ENCODE measurements at regions not wholly inside any gene's neighbourhood (a gene's known extent, or its start where the extent isn't known, plus 50 kb on each side); places are given as distances from the start of the nearest gene placed in this dataset.

DNA sequence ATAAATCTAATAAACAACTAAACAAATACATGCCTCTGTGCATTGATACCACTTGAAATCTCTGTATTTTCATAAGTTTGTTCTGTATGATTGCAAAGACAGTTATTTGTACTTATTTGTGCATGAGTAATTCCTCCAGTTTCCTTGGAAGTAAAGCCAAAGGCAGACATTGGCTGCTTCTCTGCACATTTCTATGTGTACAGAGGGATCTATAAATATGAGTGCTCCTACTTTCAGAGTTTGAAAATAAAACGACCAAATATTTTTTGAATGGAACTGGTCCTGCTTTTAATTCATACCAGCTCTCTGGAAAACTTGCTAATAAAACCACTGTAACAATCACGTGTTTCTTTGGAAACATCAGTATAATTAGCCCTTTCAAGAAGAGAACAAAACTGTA is 306.5 kb downstream of the MAN2A1 start:
- no peak overlapping the region for H3K27ac ChIP-seq (ENCODE audit: low read length)
- ATAC-seq (ENCODE audit: insufficient read depth, low read depth): no peak
- no peaks in the 10 kb centered on the region for H3K36me3 ChIP-seq (ENCODE audit: insufficient read depth, low read length)

DNA sequence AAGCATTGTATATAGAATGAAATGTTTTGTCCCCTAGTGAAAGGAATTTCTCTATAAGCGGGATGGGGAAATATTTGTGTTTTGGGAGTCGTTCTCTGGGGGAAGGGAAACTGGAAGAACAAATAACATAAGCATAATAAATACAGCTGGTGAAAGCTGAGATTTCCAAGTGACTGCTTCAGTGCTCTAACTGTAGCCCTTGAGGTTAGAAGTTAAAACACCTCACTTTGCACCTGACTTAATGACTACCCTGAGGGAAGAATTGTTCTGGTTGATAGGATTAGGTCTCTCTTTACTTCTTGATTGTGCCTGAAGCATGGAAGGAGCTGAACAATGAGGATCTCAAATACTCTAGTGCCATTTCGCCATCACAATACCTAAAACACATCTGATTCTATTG is 307.4 kb downstream of the MAN2A1 start:
- Histone ChIP-seq H2AFZ (ENCODE audit: low read depth, low read length) (no peak overlapping the region), H3K27me3 (ENCODE audit: insufficient read depth, low read length, poor library complexity) (no peaks in the 10 kb centered on the region), H4K20me1 (ENCODE audit: insufficient read depth, low read length) (no peaks in the 10 kb centered on the region), H3K36me3 (ENCODE audit: insufficient read depth, low read length) (no peaks in the 10 kb centered on the region), H3K4me2 (ENCODE audit: insufficient read depth, low read length) (no peak overlapping the region), H3K9me3 (ENCODE audit: insufficient read depth, low read length, severe bottlenecking) (no peaks in the 10 kb centered on the region), H3K9ac (ENCODE audit: low read depth, low read length) (no peak overlapping the region), H3K4me3 (ENCODE audit: low read depth in 1 of 2, low read length in 2 of 2) (no peak overlapping the region), H3K4me1 (ENCODE audit: insufficient read depth, low read length) (no peaks in the 10 kb centered on the region), H3K27ac (ENCODE audit: low read length) (no peak overlapping the region), H3K79me2 (ENCODE audit: insufficient read depth, low read length) (no peaks in the 10 kb centered on the region)
- TF ChIP-seq, protein P1, sequence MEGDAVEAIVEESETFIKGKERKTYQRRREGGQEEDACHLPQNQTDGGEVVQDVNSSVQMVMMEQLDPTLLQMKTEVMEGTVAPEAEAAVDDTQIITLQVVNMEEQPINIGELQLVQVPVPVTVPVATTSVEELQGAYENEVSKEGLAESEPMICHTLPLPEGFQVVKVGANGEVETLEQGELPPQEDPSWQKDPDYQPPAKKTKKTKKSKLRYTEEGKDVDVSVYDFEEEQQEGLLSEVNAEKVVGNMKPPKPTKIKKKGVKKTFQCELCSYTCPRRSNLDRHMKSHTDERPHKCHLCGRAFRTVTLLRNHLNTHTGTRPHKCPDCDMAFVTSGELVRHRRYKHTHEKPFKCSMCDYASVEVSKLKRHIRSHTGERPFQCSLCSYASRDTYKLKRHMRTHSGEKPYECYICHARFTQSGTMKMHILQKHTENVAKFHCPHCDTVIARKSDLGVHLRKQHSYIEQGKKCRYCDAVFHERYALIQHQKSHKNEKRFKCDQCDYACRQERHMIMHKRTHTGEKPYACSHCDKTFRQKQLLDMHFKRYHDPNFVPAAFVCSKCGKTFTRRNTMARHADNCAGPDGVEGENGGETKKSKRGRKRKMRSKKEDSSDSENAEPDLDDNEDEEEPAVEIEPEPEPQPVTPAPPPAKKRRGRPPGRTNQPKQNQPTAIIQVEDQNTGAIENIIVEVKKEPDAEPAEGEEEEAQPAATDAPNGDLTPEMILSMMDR (IDR thresholded peaks at IDR 0.05; ENCODE audit: borderline replicate concordance, extremely low read depth, low read length, poor library complexity, severe bottlenecking): no peak
- no peak for TF ChIP-seq EZH2 (IDR thresholded peaks at IDR 0.05; ENCODE audit: borderline replicate concordance, low read depth, low read length, severe bottlenecking)
- ATAC-seq (ENCODE audit: insufficient read depth, low read depth) (no peak), DNase-seq (no peak)

More for the DNA sequence above, 306.5 kb downstream of the MAN2A1 start:
- Histone ChIP-seq H3K9ac (ENCODE audit: low read depth, low read length) (no peak overlapping the region), H3K4me3 (ENCODE audit: low read depth in 1 of 2, low read length in 2 of 2) (no peak overlapping the region), H3K4me2 (ENCODE audit: insufficient read depth, low read length) (no peak overlapping the region), H2AFZ (ENCODE audit: low read depth, low read length) (no peak overlapping the region), H3K9me3 (ENCODE audit: insufficient read depth, low read length, severe bottlenecking) (no peaks in the 10 kb centered on the region), H3K79me2 (ENCODE audit: insufficient read depth, low read length) (no peaks in the 10 kb centered on the region), H3K27me3 (ENCODE audit: insufficient read depth, low read length, poor library complexity) (no peaks in the 10 kb centered on the region), H4K20me1 (ENCODE audit: insufficient read depth, low read length) (no peaks in the 10 kb centered on the region), H3K4me1 (ENCODE audit: insufficient read depth, low read length) (no peaks in the 10 kb centered on the region)
- no peak for DNase-seq
- TF ChIP-seq EZH2 (IDR thresholded peaks at IDR 0.05; ENCODE audit: borderline replicate concordance, low read depth, low read length, severe bottlenecking): no peak
- TF ChIP-seq, protein P1 (IDR thresholded peaks at IDR 0.05; ENCODE audit: borderline replicate concordance, extremely low read depth, low read length, poor library complexity, severe bottlenecking): no peak

DNA sequence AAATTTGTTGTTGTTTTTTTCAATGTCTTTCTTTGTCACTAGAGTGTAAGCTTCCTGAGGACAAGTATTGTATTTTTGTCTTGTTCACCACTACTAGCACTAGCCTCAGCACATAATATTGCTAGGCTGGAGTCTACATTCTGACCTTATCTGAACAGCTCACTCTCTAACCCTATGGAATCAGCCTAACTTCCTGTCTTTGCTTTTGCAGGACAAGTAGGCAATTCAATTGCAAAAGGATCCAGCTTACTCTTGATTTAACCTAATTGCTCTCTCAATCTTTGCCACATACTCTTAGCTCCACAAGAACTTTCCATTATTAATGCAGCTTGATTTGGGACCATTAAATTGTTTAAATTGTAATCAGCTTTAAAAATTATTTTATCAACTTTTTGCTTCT is 308.5 kb downstream of the MAN2A1 start:
- H2AFZ ChIP-seq (ENCODE audit: low read depth, low read length): no peak overlapping the region
- no peak overlapping the region for H3K4me2 ChIP-seq (ENCODE audit: insufficient read depth, low read length)
- no peaks in the 10 kb centered on the region for H3K9me3 ChIP-seq (ENCODE audit: insufficient read depth, low read length, severe bottlenecking)
- H4K20me1 ChIP-seq (ENCODE audit: insufficient read depth, low read length): no peaks in the 10 kb centered on the region
- H3K27me3 ChIP-seq (ENCODE audit: insufficient read depth, low read length, poor library complexity): no peaks in the 10 kb centered on the region
- no peaks in the 10 kb centered on the region for H3K36me3 ChIP-seq (ENCODE audit: insufficient read depth, low read length)
- no peaks in the 10 kb centered on the region for H3K79me2 ChIP-seq (ENCODE audit: insufficient read depth, low read length)
- no peak for TF ChIP-seq EZH2 (IDR thresholded peaks at IDR 0.05; ENCODE audit: borderline replicate concordance, low read depth, low read length, severe bottlenecking)
- TF ChIP-seq, protein P1 (IDR thresholded peaks at IDR 0.05; ENCODE audit: borderline replicate concordance, extremely low read depth, low read length, poor library complexity, severe bottlenecking): no peak
- no peak overlapping the region for H3K4me3 ChIP-seq (ENCODE audit: low read depth in 1 of 2, low read length in 2 of 2)
- ATAC-seq (ENCODE audit: insufficient read depth, low read depth) (no peak), DNase-seq (no peak)
- no peak overlapping the region for H3K27ac ChIP-seq (ENCODE audit: low read length)
- H3K4me1 ChIP-seq (ENCODE audit: insufficient read depth, low read length): no peaks in the 10 kb centered on the region
- H3K9ac ChIP-seq (ENCODE audit: low read depth, low read length): no peak overlapping the region

DNA sequence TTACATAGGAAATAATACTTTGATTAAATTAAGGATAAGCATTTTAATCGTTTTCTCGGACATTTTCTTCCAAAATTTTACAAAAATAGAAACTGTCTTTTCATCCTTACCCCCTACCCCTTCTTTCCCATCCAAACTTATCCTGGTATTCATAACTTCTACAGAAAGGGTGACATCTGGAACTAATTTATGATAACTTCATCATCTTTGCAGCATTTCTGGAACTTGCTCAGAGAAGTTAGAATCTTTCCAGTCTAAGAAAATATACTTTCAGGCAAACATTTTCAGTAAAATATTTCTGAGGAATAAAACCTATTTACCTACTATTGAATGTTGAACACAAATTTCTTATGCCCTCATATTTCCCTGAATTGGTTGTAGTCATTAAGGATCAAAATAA is 309.0 kb downstream of the MAN2A1 start:
- Histone ChIP-seq H3K36me3 (ENCODE audit: insufficient read depth, low read length) (no peaks in the 10 kb centered on the region), H3K4me2 (ENCODE audit: insufficient read depth, low read length) (no peak overlapping the region), H3K79me2 (ENCODE audit: insufficient read depth, low read length) (no peaks in the 10 kb centered on the region), H3K9me3 (ENCODE audit: insufficient read depth, low read length, severe bottlenecking) (no peaks in the 10 kb centered on the region), H3K4me1 (ENCODE audit: insufficient read depth, low read length) (no peaks in the 10 kb centered on the region), H3K27ac (ENCODE audit: low read length) (no peak overlapping the region), H4K20me1 (ENCODE audit: insufficient read depth, low read length) (no peaks in the 10 kb centered on the region), H2AFZ (ENCODE audit: low read depth, low read length) (no peak overlapping the region), H3K9ac (ENCODE audit: low read depth, low read length) (no peak overlapping the region), H3K4me3 (ENCODE audit: low read depth in 1 of 2, low read length in 2 of 2) (no peak overlapping the region), H3K27me3 (ENCODE audit: insufficient read depth, low read length, poor library complexity) (no peaks in the 10 kb centered on the region)
- DNase-seq (no peak), ATAC-seq (ENCODE audit: insufficient read depth, low read depth) (no peak)
- TF ChIP-seq, protein P1 (IDR thresholded peaks at IDR 0.05; ENCODE audit: borderline replicate concordance, extremely low read depth, low read length, poor library complexity, severe bottlenecking): no peak
- no peak for TF ChIP-seq EZH2 (IDR thresholded peaks at IDR 0.05; ENCODE audit: borderline replicate concordance, low read depth, low read length, severe bottlenecking)

All from DND-41 (cell line).